Activated CD4-positive, alpha-beta T cell treated with anti-CD3 and anti-CD28 coated beads, Interleukin-2, Interleukin-4, amounts not matched to agents 100 ng/mL and 50 ng/mL, durations not matched to agents 16 hours and 8 hours (primary cell): ENCODE measurements at regions not wholly inside any gene's neighbourhood (a gene's known extent, or its start where the extent isn't known, plus 50 kb on each side); places are given as distances from the start of the nearest gene placed in this dataset.

ENCODE experiments used
- DNase-seq: peaks from one replicate; pipeline ENCODE4 v3.0.0-alpha.2; 2020; ENCODE audit warnings: low spot score

GRCh38 chr5:155418960-155419579, 405.5 kb downstream of the KIF4B start:
- no peak for DNase-seq

DNA sequence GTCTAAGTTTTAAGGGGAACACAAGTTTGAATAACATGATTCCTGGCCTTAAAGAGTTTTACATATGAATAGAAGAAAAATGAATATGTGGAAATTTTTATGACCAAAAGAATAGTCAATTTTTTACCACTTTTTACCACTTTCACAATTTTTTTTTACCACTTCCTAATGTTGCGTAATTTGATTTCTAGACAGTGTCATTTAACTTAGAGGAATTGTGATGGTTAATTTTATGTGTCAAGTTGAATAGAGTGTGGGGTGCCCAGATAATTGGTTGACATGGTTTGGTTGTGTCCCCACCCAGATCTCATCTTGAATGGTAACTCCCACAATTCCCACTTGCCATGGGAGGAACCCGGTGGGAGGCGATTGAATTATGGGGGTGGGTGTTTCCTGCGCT, 416.6 kb downstream of the KIF4B start:
- DNase-seq, result no peak

- DNase-seq, result no peak
Measured at GRCh38 chr5:155434267-155434666, 420.7 kb downstream of the KIF4B start.

DNA sequence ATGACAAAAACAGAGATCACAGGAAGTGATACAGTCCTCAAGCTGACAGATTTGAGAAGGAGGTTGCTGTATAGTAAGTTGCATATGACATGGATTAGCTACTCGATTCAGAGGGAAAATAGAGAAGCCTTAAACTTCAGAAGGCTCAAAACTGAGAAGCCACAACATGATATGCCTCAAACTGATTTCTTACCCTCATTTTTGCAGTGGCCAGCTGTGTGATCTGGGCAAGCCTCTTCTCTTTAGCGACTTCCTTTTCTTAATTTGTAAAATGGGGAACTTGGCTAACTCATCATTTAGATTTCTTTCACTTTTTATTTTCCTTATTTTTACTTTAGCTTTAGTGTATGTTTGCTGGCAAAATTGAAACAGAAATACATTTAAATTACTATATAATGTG, 421.1 kb downstream of the KIF4B start:
- no peak for DNase-seq

GRCh38 chr5:155441849-155442248, 428.3 kb downstream of the KIF4B start:
- no peak for DNase-seq

DNA sequence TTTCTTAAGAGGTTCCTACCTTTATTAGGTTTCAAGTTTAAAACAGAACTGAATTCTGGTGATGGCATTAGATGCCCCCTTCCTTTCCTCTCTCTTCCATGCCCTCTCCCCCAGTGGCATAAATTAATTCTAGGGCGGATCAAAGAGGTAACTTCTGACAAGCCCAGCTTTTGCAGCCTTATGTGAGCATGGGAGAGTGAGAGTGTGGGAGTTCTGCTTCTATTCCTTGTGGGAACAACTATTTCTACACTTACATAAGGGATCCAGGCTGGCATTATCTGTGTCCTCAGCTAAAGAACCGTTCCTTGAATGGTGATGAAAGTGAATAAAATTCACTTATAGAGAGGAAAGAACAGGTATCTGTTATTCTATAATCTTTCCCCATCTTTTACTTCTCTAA, 437.6 kb downstream of the KIF4B start:
- DNase-seq, result no peak

DNA sequence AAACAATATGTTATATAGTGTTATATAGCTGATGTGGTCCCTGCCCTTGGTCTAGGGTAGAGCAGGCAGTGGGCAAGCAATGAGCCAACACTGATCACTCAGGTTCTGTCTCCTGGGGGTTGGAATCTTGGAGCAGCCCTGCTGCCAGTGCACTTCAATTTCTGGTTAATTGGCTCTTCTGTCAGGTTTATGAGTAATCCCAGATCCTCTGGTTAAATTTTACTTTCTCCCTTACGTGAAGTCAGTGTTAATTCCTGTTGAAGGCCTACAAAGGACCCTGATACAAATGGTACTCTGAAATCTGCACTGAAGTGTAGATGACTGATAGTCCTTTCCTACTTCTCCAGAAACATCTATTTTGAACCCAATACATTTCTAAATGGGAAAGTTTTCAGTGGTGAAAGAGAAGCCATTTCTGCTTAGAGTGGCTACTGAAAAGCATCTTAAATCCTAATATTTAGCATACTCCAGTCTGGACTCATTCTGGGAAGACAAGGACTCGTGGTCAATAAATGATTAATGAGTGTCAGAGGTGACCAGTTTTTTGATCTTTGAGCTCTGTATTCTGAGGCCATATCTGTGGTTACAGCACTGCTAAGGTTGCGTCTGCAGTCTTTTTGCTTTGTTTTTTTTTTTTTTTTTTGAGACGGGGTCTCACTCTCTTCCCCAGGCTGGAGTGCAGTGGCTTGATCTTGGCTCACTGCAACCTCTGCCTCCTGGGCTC, 442.4 kb downstream of the KIF4B start:
- DNase-seq, result no peak

DNA sequence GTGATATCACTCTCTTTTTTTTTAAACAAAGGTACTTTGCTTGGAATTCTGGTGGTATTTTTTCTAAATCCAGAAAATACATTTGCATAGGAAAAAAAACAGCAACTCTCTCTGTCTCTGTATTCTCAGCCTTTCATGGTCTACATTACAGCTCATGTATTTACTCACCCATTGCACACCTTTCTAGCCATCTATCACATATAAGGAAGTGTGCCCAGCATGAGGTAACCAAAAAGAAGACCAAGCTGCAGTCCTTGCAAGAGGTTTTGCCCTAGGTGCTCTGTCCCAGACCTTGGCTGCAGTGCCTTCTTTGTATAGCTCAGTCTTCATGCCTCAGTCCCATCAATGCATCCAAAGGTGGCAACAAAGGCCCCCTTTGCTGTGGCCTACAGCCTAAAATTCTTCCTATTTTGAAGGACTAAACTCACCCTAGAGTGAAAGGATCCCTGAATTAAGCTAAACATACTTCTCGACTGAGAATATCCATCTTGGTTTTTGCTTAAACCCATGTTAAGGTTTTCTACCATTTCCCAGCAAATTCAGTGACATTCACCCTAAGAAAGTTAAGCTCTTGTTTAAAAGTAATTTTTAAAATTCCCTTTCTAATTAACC, 446.4 kb downstream of the KIF4B start:
- no peak for DNase-seq

DNA sequence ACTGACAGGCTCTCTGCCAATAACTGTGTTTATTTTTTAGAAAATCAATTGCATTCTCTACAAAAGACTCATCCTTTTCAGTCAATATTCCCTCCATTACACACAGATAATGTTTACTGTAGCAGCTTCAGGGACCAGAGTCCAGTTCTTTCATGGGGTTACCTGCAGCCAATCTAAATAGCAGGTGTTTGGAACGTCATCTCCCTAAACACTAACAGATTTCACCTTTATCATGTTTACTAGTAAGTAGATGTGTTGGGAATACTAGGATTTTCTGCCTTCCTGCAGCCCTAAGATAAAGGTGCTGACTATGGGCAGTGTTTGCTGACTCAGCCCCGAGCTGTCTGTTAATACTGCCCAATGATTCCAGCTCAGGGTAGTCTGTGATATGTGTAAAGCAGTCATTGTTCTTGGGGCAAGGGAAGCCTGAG, 447.0 kb downstream of the KIF4B start:
- no peak for DNase-seq

GRCh38 chr5:155461304-155461703, 447.7 kb downstream of the KIF4B start:
- DNase-seq, result no peak

DNA sequence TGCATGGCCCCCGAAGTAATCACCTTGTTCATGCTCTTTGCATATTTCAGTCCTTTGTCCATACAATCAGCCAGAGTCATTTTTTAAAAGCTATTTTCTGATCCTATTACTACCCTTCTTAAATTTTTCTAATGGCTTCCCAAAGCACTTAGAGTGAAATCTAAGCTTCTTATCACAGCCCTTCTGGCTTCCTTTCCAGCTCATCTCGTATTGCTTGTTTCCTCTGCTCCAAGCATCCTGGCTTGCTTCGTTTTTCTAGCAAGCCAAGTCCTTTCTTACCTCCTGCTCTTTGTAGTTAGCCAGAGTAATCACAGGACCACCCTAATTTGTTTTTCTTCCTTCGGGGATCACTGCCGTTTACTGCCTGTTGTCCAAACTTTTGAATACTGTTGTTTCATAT, 453.3 kb downstream of the KIF4B start:
- DNase-seq, result no peak

GRCh38 chr5:155471027-155471426, 457.5 kb downstream of the KIF4B start:
- DNase-seq, result no peak

- DNase-seq, result no peak
Measured at GRCh38 chr5:155472780-155473179, 459.2 kb downstream of the KIF4B start.

- no peak for DNase-seq
Measured at GRCh38 chr5:155475318-155475717, 461.8 kb downstream of the KIF4B start.

DNA sequence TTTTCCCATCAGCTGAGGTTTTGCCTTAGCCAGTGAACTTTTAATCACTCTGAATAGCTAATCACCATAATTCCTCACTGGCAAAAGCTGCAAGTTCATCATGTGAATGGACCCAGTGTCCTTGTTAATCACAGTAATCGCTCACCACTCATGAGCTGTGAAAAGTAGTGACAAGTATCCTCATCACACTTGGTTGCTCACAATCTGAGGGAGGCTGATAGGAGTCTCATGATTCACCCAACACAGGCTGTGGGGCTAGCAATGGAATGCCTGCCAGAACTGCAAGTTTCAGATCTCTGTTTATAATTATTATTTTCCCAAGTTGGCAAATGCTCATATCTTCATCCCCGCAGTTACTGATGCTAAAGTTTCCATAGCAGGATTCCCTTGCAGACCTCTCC, 467.2 kb downstream of the KIF4B start:
- DNase-seq, result no peak

- no peak for DNase-seq
Measured at GRCh38 chr5:155481182-155481581, 467.6 kb downstream of the KIF4B start.

DNA sequence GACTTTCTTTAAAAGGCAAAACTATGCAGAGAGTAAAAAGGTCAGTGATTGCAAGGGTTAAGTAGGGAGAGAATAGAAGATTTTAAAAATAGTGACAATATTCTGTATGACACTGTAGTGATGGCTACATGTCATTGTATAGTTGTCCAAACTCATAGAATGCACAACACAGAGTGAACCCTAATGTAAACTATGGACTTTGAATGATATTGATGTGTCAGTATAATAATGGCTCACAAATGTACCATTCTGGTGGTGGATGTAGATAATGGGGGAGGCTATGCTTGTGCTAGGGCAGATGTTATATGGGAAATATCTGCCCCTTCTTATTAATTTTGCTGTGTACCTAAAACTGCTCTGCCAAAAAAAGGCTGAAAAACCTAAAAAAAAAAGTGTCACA, 468.9 kb downstream of the KIF4B start:
- no peak for DNase-seq

- no peak for DNase-seq
Measured at GRCh38 chr5:155485386-155485785, 471.8 kb downstream of the KIF4B start.

GRCh38 chr5:155489949-155490348, 476.4 kb downstream of the KIF4B start:
- DNase-seq, result no peak

DNA sequence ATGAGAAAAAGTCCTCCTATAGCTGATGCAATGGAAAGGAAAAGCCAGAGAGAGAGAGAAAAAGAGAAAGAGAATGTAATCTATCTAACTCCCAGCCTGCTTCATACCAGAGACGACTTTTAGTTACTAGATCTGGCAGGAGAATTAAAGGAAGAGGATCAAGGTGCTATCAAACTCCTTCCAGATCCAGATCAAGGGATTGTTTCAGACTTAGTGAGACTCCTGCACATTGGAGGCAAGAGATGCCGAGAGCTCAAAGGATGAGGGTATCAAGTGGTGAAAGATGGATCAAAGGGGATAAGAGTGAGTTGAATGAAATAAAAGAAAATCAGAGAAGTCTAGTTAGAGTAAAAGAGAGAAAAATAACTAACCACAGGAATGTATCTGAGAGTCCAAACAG, 478.6 kb downstream of the KIF4B start:
- DNase-seq, result no peak

DNA sequence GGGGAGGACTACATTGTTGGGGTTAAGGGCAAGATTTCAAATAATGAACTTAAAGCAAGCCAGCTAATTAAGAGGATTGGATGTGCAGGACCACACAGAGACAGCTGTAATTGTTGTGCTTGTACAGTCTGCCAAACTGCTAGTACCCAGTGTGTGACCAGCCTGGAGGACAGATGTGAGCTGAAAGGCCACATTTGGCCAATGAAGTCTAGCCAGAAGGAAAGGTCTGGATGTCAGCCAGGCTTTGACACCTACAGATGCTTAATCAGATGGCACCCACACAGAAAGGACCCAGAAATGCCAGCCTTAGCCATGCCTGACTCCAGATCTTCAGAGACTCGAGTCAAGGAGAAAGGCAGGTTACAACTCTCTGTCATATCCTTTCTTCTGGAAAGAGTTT, 491.1 kb downstream of the KIF4B start:
- DNase-seq, result no peak

- DNase-seq, result no peak
Measured at GRCh38 chr5:155507363-155507762, 493.8 kb downstream of the KIF4B start.

- no peak for DNase-seq
Measured at GRCh38 chr5:155508673-155509072, 495.1 kb downstream of the KIF4B start.

GRCh38 chr5:155512329-155512728, 498.8 kb downstream of the KIF4B start:
- no peak for DNase-seq
